MM.1S (cell line): ENCODE measurements at regions not wholly inside any gene's neighbourhood (a gene's known extent, or its start where the extent isn't known, plus 50 kb on each side); places are given as distances from the start of the nearest gene placed in this dataset.

ENCODE experiments used
- CTCF ChIP-seq: fragments of 300-600 bp; sonication (generic); IDR thresholded peaks from 2 replicates; pipeline ENCODE4 v1.5.1; 2016; ENCODE audit warnings: antibody characterized with exemption, low read length, mixed read lengths
- EZH2 ChIP-seq: fragments of 300-600 bp; sonication (generic); optimal IDR thresholded peaks from 2 replicates; pipeline ENCODE3; 2017; ENCODE audit warnings: low read depth, mild to moderate bottlenecking, antibody characterized with exemption, low read length, mixed read lengths
- EZH2phosphoT487 ChIP-seq: fragments of 300-600 bp; sonication (generic); IDR thresholded peaks from 2 replicates; pipeline ENCODE4 v1.6.1; 2018; ENCODE audit warnings: antibody characterized with exemption, low read length

- TF ChIP-seq CTCF = no peak
- TF ChIP-seq EZH2 = no peak
- TF ChIP-seq EZH2phosphoT487 = no peak
Measured at GRCh38 chr1:194940336-194941030, 1667.8 kb downstream of the KCNT2 start.
